ENCODE measurements at regions not wholly inside any gene's neighbourhood (a gene's known extent, or its start where the extent isn't known, plus 50 kb on each side); places are given as distances from the start of the nearest gene placed in this dataset.
"Not testable (repeated sequence)": the region's sequence is repeated elsewhere in the genome, so short reads cannot be mapped to it uniquely, and the experiment has no call there.

DNA sequence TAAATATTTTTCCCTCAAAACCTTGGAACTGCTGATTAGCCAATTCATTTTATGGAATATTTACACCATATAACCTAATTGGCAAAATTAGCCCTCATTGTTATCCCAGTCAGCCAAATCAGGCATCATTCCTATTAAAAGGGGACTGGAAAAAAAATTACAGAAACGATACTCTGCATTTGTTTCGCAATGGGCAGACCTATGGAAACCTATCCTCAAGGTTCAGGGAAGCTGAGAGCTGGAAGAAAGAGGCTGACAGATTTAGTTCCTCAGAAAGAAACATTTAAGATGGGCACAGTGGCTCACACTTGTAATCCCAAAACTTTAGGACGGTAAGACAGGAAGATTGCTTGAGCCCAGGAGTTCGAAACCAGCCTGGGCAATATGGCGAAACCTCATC, 85.6 kb upstream of the RPH3AL start:
- TF ChIP-seq POLR2AphosphoS5 (IDR thresholded peaks at IDR 0.05), result no peak
- TF ChIP-seq, protein P1, sequence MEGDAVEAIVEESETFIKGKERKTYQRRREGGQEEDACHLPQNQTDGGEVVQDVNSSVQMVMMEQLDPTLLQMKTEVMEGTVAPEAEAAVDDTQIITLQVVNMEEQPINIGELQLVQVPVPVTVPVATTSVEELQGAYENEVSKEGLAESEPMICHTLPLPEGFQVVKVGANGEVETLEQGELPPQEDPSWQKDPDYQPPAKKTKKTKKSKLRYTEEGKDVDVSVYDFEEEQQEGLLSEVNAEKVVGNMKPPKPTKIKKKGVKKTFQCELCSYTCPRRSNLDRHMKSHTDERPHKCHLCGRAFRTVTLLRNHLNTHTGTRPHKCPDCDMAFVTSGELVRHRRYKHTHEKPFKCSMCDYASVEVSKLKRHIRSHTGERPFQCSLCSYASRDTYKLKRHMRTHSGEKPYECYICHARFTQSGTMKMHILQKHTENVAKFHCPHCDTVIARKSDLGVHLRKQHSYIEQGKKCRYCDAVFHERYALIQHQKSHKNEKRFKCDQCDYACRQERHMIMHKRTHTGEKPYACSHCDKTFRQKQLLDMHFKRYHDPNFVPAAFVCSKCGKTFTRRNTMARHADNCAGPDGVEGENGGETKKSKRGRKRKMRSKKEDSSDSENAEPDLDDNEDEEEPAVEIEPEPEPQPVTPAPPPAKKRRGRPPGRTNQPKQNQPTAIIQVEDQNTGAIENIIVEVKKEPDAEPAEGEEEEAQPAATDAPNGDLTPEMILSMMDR (IDR thresholded peaks at IDR 0.05 in 8 of 11, conservative IDR thresholded peaks at IDR 0.05 in 3 of 11), result no peak
- TF ChIP-seq POLR2A (IDR thresholded peaks at IDR 0.05), result no peak
- no peak overlapping the region for H3K27ac ChIP-seq
- H3K4me1 ChIP-seq, result peaks cover 0 to 2% (median 0%) of the 10 kb centered on the region in 6 donors
- no peak overlapping the region for H3K4me3 ChIP-seq
- WGBS, 5 donors, result 71 to 92% (median 83%) methylated on average over 5 of the region's 5 CpGs
- no peaks in the 10 kb centered on the region for H3K27me3 ChIP-seq (replicated peaks in 1 of 7)
- peaks cover 0 to 40% (median 17%) of the 10 kb centered on the region in 6 donors for H3K36me3 ChIP-seq
- intact Hi-C loops (cut with DNase I; ENCODE audit: low total_unique reads), result no loop called here
- H3K9me3 ChIP-seq, result peaks cover 0 to 19% (median 2%) of the 10 kb centered on the region in 8 donors
- DNase-seq, result no peak

DNA sequence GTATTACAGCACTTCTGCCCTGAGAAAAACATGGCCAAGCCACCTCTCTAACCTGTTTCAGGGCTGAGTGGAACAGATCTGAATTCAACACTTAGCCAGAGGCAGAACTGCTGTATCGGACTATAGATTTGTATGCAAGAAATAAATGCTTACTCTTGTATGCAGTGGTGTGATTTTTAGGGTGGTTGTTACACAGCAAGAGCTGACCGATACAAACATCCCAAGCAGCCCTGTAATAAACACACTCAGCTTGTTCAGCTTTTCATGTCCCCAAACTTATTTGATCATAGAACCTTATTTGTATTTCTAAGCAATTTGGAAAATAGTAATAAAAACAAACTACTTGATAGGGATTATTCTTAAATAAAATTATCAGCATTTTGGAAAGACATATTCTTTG, 84.9 kb upstream of the RPH3AL start:
- no peak for TF ChIP-seq POLR2AphosphoS5 (IDR thresholded peaks at IDR 0.05)
- no peak for TF ChIP-seq POLR2A (IDR thresholded peaks at IDR 0.05)
- TF ChIP-seq, protein P1 (IDR thresholded peaks at IDR 0.05 in 8 of 11, conservative IDR thresholded peaks at IDR 0.05 in 3 of 11), result no peak
- Histone ChIP-seq H3K27ac (no peak overlapping the region), H3K4me3 (no peak overlapping the region), H3K27me3 (replicated peaks in 1 of 7) (no peaks in the 10 kb centered on the region), H3K36me3 (peaks cover 0 to 34% (median 12%) of the 10 kb centered on the region in 6 donors), H3K4me1 (no peaks in the 10 kb centered on the region), H3K9me3 (peaks cover 0 to 19% (median 2%) of the 10 kb centered on the region in 8 donors)
- 89 to 100% (median 98%) methylated on average over 2 of the region's 2 CpGs for WGBS, 5 donors
- DNase-seq, result no peak
- intact Hi-C loops (cut with DNase I; ENCODE audit: low total_unique reads), result no loop called here

DNA sequence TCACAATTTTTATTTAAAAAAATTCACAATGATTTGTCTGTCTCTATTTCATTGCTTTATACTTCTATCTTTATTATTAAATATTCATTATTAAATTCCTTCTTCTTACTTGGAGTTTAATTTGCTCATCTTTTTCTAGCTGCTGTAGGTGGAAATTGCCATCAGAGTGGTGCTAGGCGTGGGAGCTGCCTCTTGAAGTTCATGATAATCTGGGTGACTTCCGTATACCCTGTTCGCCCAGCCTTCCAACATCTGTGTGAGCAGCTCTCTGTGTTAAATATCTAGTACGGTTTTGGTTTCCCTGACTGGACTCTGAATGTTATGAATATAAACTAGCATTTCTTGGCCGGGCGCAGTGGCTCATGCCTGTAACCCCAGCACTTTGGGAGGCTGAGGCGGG, 84.0 kb upstream of the RPH3AL start:
- Histone ChIP-seq H3K9me3 (peaks cover 0 to 19% (median 2%) of the 10 kb centered on the region in 8 donors), H3K4me3 (no peak overlapping the region), H3K4me1 (no peaks in the 10 kb centered on the region), H3K27ac (no peak overlapping the region), H3K36me3 (peaks cover 0 to 24% (median 7%) of the 10 kb centered on the region in 6 donors), H3K27me3 (replicated peaks in 1 of 7) (no peaks in the 10 kb centered on the region)
- no peak for DNase-seq
- intact Hi-C loops (cut with DNase I; ENCODE audit: low total_unique reads), result no loop called here
- WGBS, 5 donors, result 82 to 98% (median 88%) methylated on average over 7 of the region's 7 CpGs
- TF ChIP-seq POLR2AphosphoS5 (IDR thresholded peaks at IDR 0.05), result no peak
- no peak for TF ChIP-seq POLR2A (IDR thresholded peaks at IDR 0.05)
- TF ChIP-seq, protein P1 (IDR thresholded peaks at IDR 0.05 in 8 of 11, conservative IDR thresholded peaks at IDR 0.05 in 3 of 11), result no peak

DNA sequence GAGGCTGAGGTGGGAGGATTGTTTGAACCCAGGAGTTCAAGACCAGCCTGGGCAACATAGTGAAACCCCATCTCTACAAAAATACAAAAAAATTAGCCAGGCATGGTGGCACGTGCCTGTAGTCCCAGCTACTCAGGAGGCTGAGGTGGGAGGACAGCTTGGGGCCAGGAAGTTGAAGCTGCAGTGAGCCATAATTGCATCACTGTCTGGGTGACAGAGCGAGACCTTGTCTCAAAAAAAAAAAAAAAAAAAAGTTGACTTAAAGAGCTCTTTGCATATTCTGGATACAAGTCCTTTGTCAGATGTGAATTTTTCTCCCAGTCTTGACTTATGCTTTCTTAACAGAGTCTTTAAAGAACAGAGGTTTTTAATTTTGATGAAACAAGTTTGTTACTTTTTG, 79.9 kb upstream of the RPH3AL start:
- 48 to 73% (median 55%) methylated on average over 2 of the region's 2 CpGs for WGBS, 5 donors
- H3K4me3 ChIP-seq; H3K36me3 ChIP-seq; DNase-seq; intact Hi-C loops (cut with DNase I; ENCODE audit: low total_unique reads); H3K27ac ChIP-seq; H3K4me1 ChIP-seq; H3K27me3 ChIP-seq (replicated peaks in 1 of 7): not testable (repeated sequence)
- peaks cover 0 to 34% (median 17%) of the 10 kb centered on the region in 8 donors for H3K9me3 ChIP-seq

DNA sequence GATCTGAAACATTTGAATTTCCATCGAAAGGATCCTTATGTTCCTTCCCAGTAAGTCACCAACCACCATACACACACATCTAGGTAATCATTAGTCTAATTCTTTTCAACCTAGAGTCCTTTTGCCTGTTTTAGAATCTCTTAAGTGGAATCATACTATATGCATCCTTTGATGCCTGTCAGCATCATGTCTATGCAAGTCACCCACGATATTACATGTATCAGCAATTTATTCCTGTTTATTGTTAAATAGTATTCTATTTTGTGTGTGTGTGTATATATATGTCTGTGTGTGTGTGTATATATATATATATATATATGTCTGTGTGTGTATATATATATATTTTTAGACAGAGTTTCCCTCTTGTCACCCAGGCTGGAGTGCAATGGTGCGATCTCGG, 78.9 kb upstream of the RPH3AL start:
- Histone ChIP-seq H3K4me3 (no peak overlapping the region), H3K36me3 (no peaks in the 10 kb centered on the region), H3K27ac (no peak overlapping the region), H3K4me1 (no peaks in the 10 kb centered on the region), H3K9me3 (peaks cover 0 to 30% (median 16%) of the 10 kb centered on the region in 8 donors), H3K27me3 (replicated peaks in 1 of 7) (no peaks in the 10 kb centered on the region)
- TF ChIP-seq POLR2AphosphoS5 (IDR thresholded peaks at IDR 0.05) (no peak), POLR2A (IDR thresholded peaks at IDR 0.05) (no peak)
- TF ChIP-seq, protein P1 (IDR thresholded peaks at IDR 0.05 in 8 of 11, conservative IDR thresholded peaks at IDR 0.05 in 3 of 11), result no peak
- no peak for DNase-seq
- intact Hi-C loops (cut with DNase I; ENCODE audit: low total_unique reads), result no loop called here
- WGBS, 5 donors, result 90 to 98% (median 96%) methylated on average over 4 of the region's 4 CpGs
